Liver (tissue), 8 donors: ENCODE measurements at regions not wholly inside any gene's neighbourhood (a gene's known extent, or its start where the extent isn't known, plus 50 kb on each side); places are given as distances from the start of the nearest gene placed in this dataset.

Experiments used
- DNase-seq: peaks from one replicate; pipeline ENCODE4 v3.0.0-alpha.2; 2017; ENCODE audit warnings: low spot score
- H3K27ac ChIP-seq, 2 donors: one replicate each; pipeline ENCODE4 v1.7.0; 2013; ENCODE audit warnings: inconsistent platforms in 2 of 2, low read length in 2 of 2, control low read depth in 1 of 2, low read depth in 1 of 2, mild to moderate bottlenecking in 1 of 2
- H3K27me3 ChIP-seq, 4 donors: one replicate each; pipeline versions ENCODE4 v1.6.1 to v1.7.0; 2013; ENCODE audit warnings: low read length in 3 of 4, inconsistent platforms in 1 of 4, mild to moderate bottlenecking in 1 of 4, moderate library complexity in 1 of 4; ENCODE audit not compliant: control insufficient read depth in 4 of 4, insufficient read depth in 4 of 4
- H3K36me3 ChIP-seq, 4 donors: one replicate each; pipeline versions ENCODE4 v1.6.1 to v1.7.0; 2013; ENCODE audit warnings: low read length in 3 of 4, mild to moderate bottlenecking in 3 of 4, low read depth in 1 of 4, moderate library complexity in 1 of 4; ENCODE audit not compliant: control insufficient read depth in 4 of 4, insufficient read depth in 3 of 4
- H3K4me1 ChIP-seq, 4 donors: one replicate each; pipeline versions ENCODE4 v1.6.1 to v1.7.0; 2013; ENCODE audit warnings: low read length in 3 of 4, mild to moderate bottlenecking in 3 of 4, moderate library complexity in 1 of 4; ENCODE audit not compliant: control insufficient read depth in 4 of 4, insufficient read depth in 4 of 4
- H3K4me3 ChIP-seq, 3 donors: one replicate each; pipeline versions ENCODE4 v1.6.1 to v1.7.0; 2013; ENCODE audit warnings: low read length in 3 of 3, control low read depth in 1 of 3, low read depth in 1 of 3, mild to moderate bottlenecking in 1 of 3
- H3K9ac ChIP-seq, 2 donors: one replicate each; pipeline ENCODE4 v1.7.0; 2013; ENCODE audit warnings: low read length in 2 of 2, mild to moderate bottlenecking in 2 of 2, moderate library complexity in 2 of 2, control low read depth in 1 of 2, low read depth in 1 of 2
- H3K9me3 ChIP-seq, 4 donors: one replicate each; pipeline versions ENCODE4 v1.6.1 to v1.7.0; 2013; ENCODE audit warnings: low read length in 3 of 4; ENCODE audit not compliant: control insufficient read depth in 4 of 4
- ATF3 ChIP-seq: IDR thresholded peaks from 2 replicates; pipeline ENCODE4 v1.6.1; 2016; ENCODE audit warnings: antibody characterized with exemption
- CTCF ChIP-seq: fragments of 150-350 bp; IDR thresholded peaks from 2 replicates; pipeline ENCODE4 v1.5.1; 2017; ENCODE audit warnings: improper control_type of control experiment, low read depth, low read length; ENCODE audit not compliant: missing input control
- EGR1 ChIP-seq, 2 donors: IDR thresholded peaks; 2 replicates each; pipeline ENCODE4 v1.6.1; 2016 to 2018; ENCODE audit warnings: antibody characterized with exemption in 2 of 2, low read depth in 2 of 2
- FOXA1 ChIP-seq: IDR thresholded peaks from 2 replicates; pipeline ENCODE4 v1.6.1; 2016; ENCODE audit warnings: antibody characterized with exemption
- FOXA2 ChIP-seq: IDR thresholded peaks from 2 replicates; pipeline ENCODE4 v1.6.1; 2016; ENCODE audit warnings: antibody characterized with exemption
- GABPA ChIP-seq, 2 donors: IDR thresholded peaks in 1 of 2; conservative IDR thresholded peaks in 1 of 2; 2 replicates each; pipeline ENCODE4 v1.6.1; 2016; ENCODE audit warnings: antibody characterized with exemption in 2 of 2, mild to moderate bottlenecking in 1 of 2, moderate library complexity in 1 of 2
- HNF4A ChIP-seq, 2 donors: conservative IDR thresholded peaks; 2 replicates each; pipeline ENCODE4 v1.6.1; 2016; ENCODE audit warnings: antibody characterized with exemption in 2 of 2, mild to moderate bottlenecking in 2 of 2
- HNF4G ChIP-seq: IDR thresholded peaks from 2 replicates; pipeline ENCODE4 v1.6.1; 2016; ENCODE audit warnings: antibody characterized with exemption
- JUND ChIP-seq, 2 donors: IDR thresholded peaks; 2 replicates each; pipeline ENCODE4 v1.6.1; 2016; ENCODE audit warnings: antibody characterized with exemption in 2 of 2
- MAX ChIP-seq: IDR thresholded peaks from 2 replicates; pipeline ENCODE4 v1.6.1; 2016; ENCODE audit warnings: antibody characterized with exemption
- NR2F2 ChIP-seq: IDR thresholded peaks from 2 replicates; pipeline ENCODE4 v1.6.1; 2016; ENCODE audit warnings: antibody characterized with exemption
- RAD21 ChIP-seq, 2 donors: IDR thresholded peaks; 2 replicates each; pipeline ENCODE4 v1.6.1; 2016; ENCODE audit warnings: antibody characterized with exemption in 2 of 2, mild to moderate bottlenecking in 2 of 2
- REST ChIP-seq: IDR thresholded peaks from 2 replicates; pipeline ENCODE4 v1.6.1; 2016; ENCODE audit warnings: antibody characterized with exemption, mild to moderate bottlenecking
- RXRA ChIP-seq, 2 donors: IDR thresholded peaks; 2 replicates each; pipeline ENCODE4 v1.6.1; 2017 to 2018; ENCODE audit warnings: antibody characterized with exemption in 2 of 2, mild to moderate bottlenecking in 1 of 2
- SP1 ChIP-seq: IDR thresholded peaks from 2 replicates; pipeline ENCODE4 v1.6.1; 2018; ENCODE audit warnings: antibody characterized with exemption, mild to moderate bottlenecking
- TAF1 ChIP-seq: conservative IDR thresholded peaks from 2 replicates; pipeline ENCODE4 v1.6.1; 2016; ENCODE audit warnings: antibody characterized with exemption, mild to moderate bottlenecking
- YY1 ChIP-seq: IDR thresholded peaks from 2 replicates; pipeline ENCODE4 v1.6.1; 2016; ENCODE audit warnings: antibody characterized with exemption, mild to moderate bottlenecking
- ZBTB33 ChIP-seq: IDR thresholded peaks from 2 replicates; pipeline ENCODE4 v1.6.1; 2016; ENCODE audit warnings: antibody characterized with exemption
- WGBS: extraction: QIAGEN DNeasy Blood & Tissue Kit; methylation state at CpG from one replicate; pipeline ENCODE4 v1.1.7; 2013; 5-methylcytosine and 5-hydroxymethylcytosine counted together
- donor health status: healthy.
- donor health status: healthy.
- donor health status: healthy.
- donor health status: healthy.
- donor health status: healthy.

GRCh38 chr13:105764486-105764885 lies 771.0 kb downstream of the EFNB2 start:
- no peaks in the 10 kb centered on the region for H3K27me3 ChIP-seq
- H3K27ac ChIP-seq = no peak overlapping the region
- TF ChIP-seq HNF4A (conservative IDR thresholded peaks at IDR 0.05) (no peak), JUND (IDR thresholded peaks at IDR 0.05) (no peak), TAF1 (no peak), REST (no peak), ZBTB33 (no peak), YY1 (no peak), CTCF (no peak), FOXA1 (no peak), SP1 (no peak), GABPA (IDR thresholded peaks at IDR 0.05 in 1 of 2, conservative IDR thresholded peaks at IDR 0.05 in 1 of 2) (no peak), HNF4G (no peak), RXRA (IDR thresholded peaks at IDR 0.05) (no peak), RAD21 (IDR thresholded peaks at IDR 0.05) (no peak), EGR1 (IDR thresholded peaks at IDR 0.05; ENCODE audit: low read depth in 2 of 2) (no peak), ATF3 (no peak), MAX (no peak), FOXA2 (no peak), NR2F2 (no peak)
- no peak for DNase-seq
- 83% methylated on average over 2 of the region's 2 CpGs for WGBS
- H3K9me3 ChIP-seq = no peaks in the 10 kb centered on the region
- H3K4me3 ChIP-seq = no peak overlapping the region
- no peaks in the 10 kb centered on the region for H3K36me3 ChIP-seq
- no peak overlapping the region for H3K9ac ChIP-seq
- no peaks in the 10 kb centered on the region for H3K4me1 ChIP-seq

GRCh38 chr13:105763851-105764250 lies 771.6 kb downstream of the EFNB2 start:
- no peaks in the 10 kb centered on the region for H3K36me3 ChIP-seq
- no peaks in the 10 kb centered on the region for H3K9me3 ChIP-seq
- no peak overlapping the region for H3K9ac ChIP-seq
- WGBS = 80% methylated on average over 2 of the region's 2 CpGs
- H3K4me1 ChIP-seq = no peaks in the 10 kb centered on the region
- no peaks in the 10 kb centered on the region for H3K27me3 ChIP-seq
- no peak for DNase-seq
- no peak overlapping the region for H3K27ac ChIP-seq
- no peak overlapping the region for H3K4me3 ChIP-seq
- no peak for TF ChIP-seq NR2F2
- TF ChIP-seq HNF4G = no peak
- no peak for TF ChIP-seq GABPA (IDR thresholded peaks at IDR 0.05 in 1 of 2, conservative IDR thresholded peaks at IDR 0.05 in 1 of 2)
- no peak for TF ChIP-seq EGR1 (IDR thresholded peaks at IDR 0.05; ENCODE audit: low read depth in 2 of 2)
- no peak for TF ChIP-seq RAD21 (IDR thresholded peaks at IDR 0.05)
- TF ChIP-seq MAX = no peak
- no peak for TF ChIP-seq REST
- TF ChIP-seq FOXA2 = no peak
- TF ChIP-seq JUND (IDR thresholded peaks at IDR 0.05) = no peak
- TF ChIP-seq ZBTB33 = no peak
